GM23338 (cell line): ENCODE measurements at regions not wholly inside any gene's neighbourhood (a gene's known extent, or its start where the extent isn't known, plus 50 kb on each side); places are given as distances from the start of the nearest gene placed in this dataset.

Source experiments
- ATAC-seq: fragments of 200-7000 bp; cut with Tn5 transposase; 3 replicates; pipeline ENCODE4 v1.9.1; 2020
- DNase-seq: peaks from one replicate; pipeline ENCODE4 v3.0.0-alpha.2; 2015; ENCODE audit warnings: low spot score
- H2AFZ ChIP-seq: fragments of 200-600 bp; sonication (generic); 2 replicates; pipeline ENCODE4 v1.8.0; 2016; ENCODE audit warnings: antibody characterized with exemption, mild to moderate bottlenecking, moderate library complexity
- H3F3A ChIP-seq: fragments of 200-600 bp; sonication (generic); replicated peaks from 2 replicates; pipeline ENCODE4 v1.8.0; 2017; ENCODE audit warnings: antibody characterized with exemption, mixed run types, low read depth
- H3K27ac ChIP-seq: fragments of 200-600 bp; sonication (generic); 2 replicates; pipeline ENCODE4 v1.6.1; 2016; ENCODE audit warnings: low read depth
- H3K27me3 ChIP-seq: fragments of 200-600 bp; sonication (generic); 2 replicates; pipeline ENCODE4 v1.8.0; 2016; ENCODE audit warnings: mild to moderate bottlenecking, mixed run types, moderate library complexity; ENCODE audit not compliant: insufficient read depth
- H3K36me3 ChIP-seq: fragments of 200-600 bp; sonication (generic); 2 replicates; pipeline ENCODE4 v1.8.0; 2016; ENCODE audit warnings: mild to moderate bottlenecking; ENCODE audit not compliant: insufficient read depth
- H3K4me1 ChIP-seq: fragments of 200-600 bp; sonication (generic); 2 replicates; pipeline ENCODE4 v1.8.0; 2016; ENCODE audit warnings: mild to moderate bottlenecking, moderate library complexity; ENCODE audit not compliant: insufficient read depth
- H3K4me2 ChIP-seq: fragments of 200-600 bp; sonication (generic); 2 replicates; pipeline ENCODE4 v1.7.1; 2017; ENCODE audit warnings: mixed run types
- H3K4me3 ChIP-seq: fragments of 200-600 bp; sonication (generic); 2 replicates; pipeline ENCODE4 v1.6.1; 2016; ENCODE audit warnings: mixed run types
- H3K79me2 ChIP-seq: fragments of 200-600 bp; sonication (generic); replicated peaks from 2 replicates; pipeline ENCODE4 v1.8.0; 2017; ENCODE audit warnings: mild to moderate bottlenecking; ENCODE audit not compliant: insufficient read depth
- H3K9me2 ChIP-seq: fragments of 200-600 bp; sonication (generic); 2 replicates; pipeline ENCODE4 v1.8.0; 2017; ENCODE audit not compliant: insufficient read depth
- H4K20me1 ChIP-seq: fragments of 200-600 bp; sonication (generic); replicated peaks from 2 replicates; pipeline ENCODE4 v1.8.0; 2017; ENCODE audit warnings: mild to moderate bottlenecking; ENCODE audit not compliant: insufficient read depth
- H3K27ac Mint-ChIP-seq: 2 replicates; pipeline ENCODE4 v1.8.0; 2020; ENCODE audit warnings: inconsistent platforms, mild to moderate bottlenecking, moderate library complexity, mixed read lengths
- H3K27me3 Mint-ChIP-seq: 3 replicates; pipeline ENCODE4 v1.8.0; 2022; ENCODE audit warnings: low read depth, mild to moderate bottlenecking, moderate library complexity, mixed read lengths, inconsistent platforms; ENCODE audit not compliant: insufficient read depth, poor library complexity
- H3K36me3 Mint-ChIP-seq: 3 replicates; pipeline ENCODE4 v1.8.0; 2021; ENCODE audit warnings: low read depth, mild to moderate bottlenecking, inconsistent platforms, moderate library complexity, mixed read lengths
- H3K4me1 Mint-ChIP-seq: 3 replicates; pipeline ENCODE4 v1.8.0; 2020; ENCODE audit warnings: mild to moderate bottlenecking, inconsistent platforms, mixed read lengths
- H3K4me3 Mint-ChIP-seq: 3 replicates; pipeline ENCODE4 v1.8.0; 2021; ENCODE audit warnings: moderate library complexity, mild to moderate bottlenecking, inconsistent platforms, mixed read lengths
- H3K9me3 Mint-ChIP-seq: 3 replicates; pipeline ENCODE4 v1.8.0; 2020; ENCODE audit warnings: moderate library complexity, mild to moderate bottlenecking, inconsistent platforms, mixed read lengths
- CREB1 ChIP-seq: fragments of 250-450 bp; sonication (Bioruptor Pico); IDR thresholded peaks from 2 replicates; pipeline ENCODE4 v1.5.0; 2020; ENCODE audit warnings: low read depth, mild to moderate bottlenecking, moderate library complexity
- CTCF ChIP-seq, 2 experiments: fragments of 200-600 bp in 1 of 2; sonication (generic) in 1 of 2; conservative IDR thresholded peaks; 2 replicates each; pipeline versions ENCODE4 v1.5.1 to v1.6.1; 2016 to 2017; ENCODE audit warnings: antibody characterized with exemption in 2 of 2, low read depth in 2 of 2, mild to moderate bottlenecking in 2 of 2, moderate library complexity in 1 of 2
- ETS1 ChIP-seq: IDR thresholded peaks from 2 replicates; pipeline ENCODE4 v1.6.1; 2016; ENCODE audit warnings: antibody characterized with exemption
- EZH2 ChIP-seq: fragments of 200-600 bp; sonication (generic); IDR thresholded peaks from one replicate; pipeline ENCODE4 v1.8.0; 2017; ENCODE audit warnings: antibody characterized with exemption, mild to moderate bottlenecking, low read depth; ENCODE audit not compliant: unreplicated experiment
- EZH2phosphoT487 ChIP-seq: fragments of 200-600 bp; sonication (generic); IDR thresholded peaks from one replicate; pipeline ENCODE4 v1.8.1; 2018; ENCODE audit warnings: antibody characterized with exemption; ENCODE audit not compliant: unreplicated experiment
- JUNB ChIP-seq: IDR thresholded peaks from one replicate; pipeline ENCODE4 v1.6.1; 2016; ENCODE audit warnings: antibody characterized with exemption; ENCODE audit not compliant: unreplicated experiment
- NANOG ChIP-seq: IDR thresholded peaks from 2 replicates; pipeline ENCODE4 v1.6.1; 2016; ENCODE audit warnings: antibody characterized with exemption, borderline replicate concordance
- POLR2AphosphoS5 ChIP-seq: IDR thresholded peaks from 2 replicates; pipeline ENCODE4 v1.6.1; 2016; ENCODE audit warnings: antibody characterized with exemption, low read depth
- REST ChIP-seq: IDR thresholded peaks from one replicate; pipeline ENCODE4 v1.6.1; 2018; ENCODE audit warnings: antibody characterized with exemption; ENCODE audit not compliant: unreplicated experiment
- STAT1 ChIP-seq: IDR thresholded peaks from one replicate; pipeline ENCODE4 v1.6.1; 2016; ENCODE audit warnings: antibody characterized with exemption; ENCODE audit not compliant: unreplicated experiment
- ZNF114 ChIP-seq: fragments of 250-450 bp; sonication (Bioruptor Pico); IDR thresholded peaks from 2 replicates; pipeline ENCODE4 v1.5.0; 2020; ENCODE audit warnings: mild to moderate bottlenecking, moderate library complexity
- ZNF331 ChIP-seq: fragments of 250-450 bp; sonication (Bioruptor Pico); IDR thresholded peaks from 2 replicates; pipeline ENCODE4 v1.5.0; 2020; ENCODE audit warnings: low read depth, mild to moderate bottlenecking, moderate library complexity
- ZNF462 ChIP-seq: fragments of 250-450 bp; sonication (Bioruptor Pico); IDR thresholded peaks from 2 replicates; pipeline ENCODE4 v1.5.0; 2020; ENCODE audit warnings: mild to moderate bottlenecking, moderate library complexity

GRCh38 chr9:102521097-102521755 lies 473.9 kb upstream of the CYLC2 start:
- Histone ChIP-seq H3K4me1 (no peaks in the 10 kb centered on the region), H3K4me3 (no peak overlapping the region), H3K79me2 (no peaks in the 10 kb centered on the region), H3K36me3 (peaks cover 19% of the 10 kb centered on the region; the same call in 1 of the 2 replicates), H4K20me1 (no peaks in the 10 kb centered on the region), H3K27ac (no peak overlapping the region), H3F3A (no peaks in the 10 kb centered on the region), H2AFZ (no peak overlapping the region), H3K4me2 (no peak overlapping the region), H3K27me3 (no peaks in the 10 kb centered on the region), H3K9me2 (no peaks in the 10 kb centered on the region)
- no peaks in the 10 kb centered on the region for H3K4me1 Mint-ChIP-seq
- H3K4me3 Mint-ChIP-seq, result no peak overlapping the region
- peaks cover 80% of the 10 kb centered on the region for H3K9me3 Mint-ChIP-seq
- DNase-seq, result no peak
- peaks cover 14% of the 10 kb centered on the region; the same call in 2 of the 3 replicates for H3K36me3 Mint-ChIP-seq
- no peak for TF ChIP-seq CTCF (conservative IDR thresholded peaks at IDR 0.05; ENCODE audit: low read depth in 2 of 2)
- no peak for TF ChIP-seq REST
- TF ChIP-seq EZH2, result no peak
- no peak for TF ChIP-seq CREB1 (CRISPR knock-in tag)
- no peak for TF ChIP-seq POLR2AphosphoS5
- no peak for TF ChIP-seq EZH2phosphoT487
- no peak for TF ChIP-seq NANOG
- no peak for TF ChIP-seq ZNF114 (CRISPR knock-in tag)
- TF ChIP-seq JUNB, result no peak
- no peak for TF ChIP-seq ZNF331
- TF ChIP-seq ETS1, result no peak
- no peak for TF ChIP-seq ZNF462
- TF ChIP-seq STAT1, result no peak
- no peak for ATAC-seq
- peaks cover 2% of the 10 kb centered on the region for H3K27me3 Mint-ChIP-seq
- H3K27ac Mint-ChIP-seq, result no peak overlapping the region
